HG02970 (cell line): ENCODE measurements at regions not wholly inside any gene's neighbourhood (a gene's known extent, or its start where the extent isn't known, plus 50 kb on each side); places are given as distances from the start of the nearest gene placed in this dataset.

Source experiments
- ATAC-seq: cut with Tn5 transposase; IDR thresholded peaks from one replicate; pipeline ENCODE4 v1.9.1; 2021; ENCODE audit warnings: mild to moderate bottlenecking, moderate library complexity, moderate number of reproducible peaks; ENCODE audit not compliant: unreplicated experiment, low FRiP score

DNA sequence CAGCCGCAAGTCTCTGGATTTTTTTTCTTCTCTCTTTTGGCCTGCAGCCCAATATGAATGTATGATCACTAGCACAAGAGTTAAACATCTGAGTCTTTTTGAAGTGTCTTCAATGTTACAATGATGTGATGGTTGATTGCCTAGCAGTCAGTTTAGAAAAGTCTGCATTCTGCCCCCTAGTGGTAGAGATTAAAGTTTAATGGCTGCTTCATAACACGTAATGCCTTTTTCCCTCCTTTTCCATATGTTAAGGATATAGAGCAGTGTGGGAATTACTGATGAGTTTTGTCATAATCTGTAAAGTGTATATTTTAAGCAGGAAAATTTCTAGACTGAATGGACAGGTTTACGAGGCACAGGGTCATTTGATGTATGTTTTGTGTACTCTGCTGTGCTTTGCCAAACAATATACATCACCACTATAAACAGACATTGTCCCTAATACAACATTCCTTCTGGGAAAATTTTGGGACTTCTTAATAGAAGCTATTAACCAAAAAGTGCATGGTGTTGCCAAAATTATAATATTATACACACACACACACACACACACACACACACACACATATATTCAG is 1038.5 kb upstream of the NR2F2 start:
- ATAC-seq = no peak

- ATAC-seq = no peak
Observed at GRCh38 chr15:95292785-95293450, 1037.6 kb upstream of the NR2F2 start.

GRCh38 chr15:95293456-95294031 is 1037.0 kb upstream of the NR2F2 start:
- no peak for ATAC-seq

DNA sequence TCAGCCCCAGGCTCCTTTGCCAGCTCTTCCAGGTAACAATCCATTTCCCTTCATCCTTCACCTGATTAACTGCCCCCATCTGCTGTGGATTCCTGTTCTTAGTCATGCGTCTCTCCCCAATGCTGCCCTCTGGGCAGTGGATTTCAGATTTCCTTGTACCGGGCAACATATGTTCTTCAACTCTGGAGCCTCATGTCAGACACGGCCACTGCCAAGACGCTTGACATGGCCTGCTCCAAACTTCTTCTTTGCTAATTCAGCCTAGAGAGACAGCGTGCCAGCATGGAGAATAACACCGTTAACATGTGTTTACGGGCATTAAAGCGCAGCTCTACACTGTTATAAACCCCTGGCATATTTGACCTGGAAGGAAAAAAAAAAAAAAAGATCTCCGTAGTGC is 1035.1 kb upstream of the NR2F2 start:
- ATAC-seq = no peak

- no peak for ATAC-seq
Observed at GRCh38 chr15:95295896-95296625, 1034.4 kb upstream of the NR2F2 start.

DNA sequence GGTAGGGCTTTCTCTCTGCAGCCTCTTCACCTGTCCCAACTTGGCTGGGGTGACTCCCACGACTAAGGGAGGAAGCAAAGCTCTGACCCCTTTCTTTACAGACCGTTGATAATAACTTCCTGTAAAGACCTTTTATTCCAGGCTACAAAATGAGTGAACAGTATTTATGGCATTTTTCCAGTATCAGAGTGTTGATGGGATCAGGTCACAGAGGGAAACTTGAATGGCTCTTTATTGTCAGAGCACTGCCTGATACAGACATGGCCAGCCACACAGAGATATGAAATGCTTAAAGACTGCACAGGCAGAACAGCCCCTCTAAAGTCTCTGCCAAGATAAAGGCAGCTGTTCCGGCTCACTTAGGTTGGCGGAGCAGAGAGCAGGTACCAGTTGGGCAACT is 1033.9 kb upstream of the NR2F2 start:
- ATAC-seq = no peak

GRCh38 chr15:95298729-95299128 is 1031.8 kb upstream of the NR2F2 start:
- ATAC-seq = no peak

- no peak for ATAC-seq
Observed at GRCh38 chr15:95300958-95301357, 1029.5 kb upstream of the NR2F2 start.

DNA sequence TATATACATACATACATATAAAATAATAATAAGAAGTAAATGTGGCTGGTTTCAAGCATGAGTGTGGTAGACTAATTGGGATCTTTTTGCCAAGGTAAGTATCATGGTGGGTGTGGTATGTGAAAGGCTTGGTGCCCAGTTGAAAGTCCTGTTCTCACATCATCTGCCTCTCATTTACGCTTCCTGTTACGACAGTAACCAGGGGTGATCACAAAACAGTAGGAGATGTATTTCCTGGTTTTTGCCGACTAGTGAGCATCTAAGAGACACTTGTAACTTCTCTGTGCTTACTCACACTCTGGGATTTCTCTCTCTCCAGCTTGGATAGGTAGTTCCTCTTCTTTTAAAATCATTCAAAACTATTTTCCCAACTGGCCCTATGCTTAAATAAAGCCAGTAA is 1028.3 kb upstream of the NR2F2 start:
- no peak for ATAC-seq

DNA sequence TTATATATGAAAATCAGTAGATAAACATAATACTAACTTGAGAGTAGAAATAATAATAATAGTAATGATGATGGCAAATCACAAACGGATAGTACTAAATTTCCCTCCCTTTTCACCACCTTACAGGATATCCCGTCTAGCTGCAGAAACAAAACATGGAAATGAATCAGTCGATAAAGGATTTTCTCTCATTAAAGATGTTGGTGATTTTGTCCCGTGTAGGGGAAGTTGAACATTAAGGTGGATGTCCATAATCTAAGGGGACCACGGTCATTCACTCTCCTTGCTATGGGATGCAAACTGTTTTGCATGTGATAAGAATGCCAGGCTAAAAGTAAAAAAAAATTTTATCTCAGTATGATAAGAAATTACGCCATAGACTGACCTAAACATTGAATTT is 1027.7 kb upstream of the NR2F2 start:
- no peak for ATAC-seq

DNA sequence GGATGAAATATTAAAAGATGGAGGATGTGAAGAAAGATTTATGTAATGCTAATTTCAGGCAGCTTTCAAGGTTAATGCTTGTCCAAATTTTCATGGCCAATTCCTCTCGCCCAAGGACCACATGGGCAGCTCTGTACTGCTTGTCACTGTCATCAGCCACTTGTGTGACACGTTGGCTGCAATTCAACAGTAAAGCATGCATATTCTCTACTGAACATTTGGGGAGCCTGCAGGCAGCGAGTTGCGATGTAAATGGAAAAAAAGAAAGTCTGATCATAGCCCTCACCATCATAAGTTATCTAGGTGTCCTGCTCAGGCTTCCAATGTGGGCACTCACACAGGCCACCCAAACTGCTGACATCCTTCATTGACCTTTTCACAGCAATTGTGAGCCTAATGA is 1026.8 kb upstream of the NR2F2 start:
- ATAC-seq = no peak

DNA sequence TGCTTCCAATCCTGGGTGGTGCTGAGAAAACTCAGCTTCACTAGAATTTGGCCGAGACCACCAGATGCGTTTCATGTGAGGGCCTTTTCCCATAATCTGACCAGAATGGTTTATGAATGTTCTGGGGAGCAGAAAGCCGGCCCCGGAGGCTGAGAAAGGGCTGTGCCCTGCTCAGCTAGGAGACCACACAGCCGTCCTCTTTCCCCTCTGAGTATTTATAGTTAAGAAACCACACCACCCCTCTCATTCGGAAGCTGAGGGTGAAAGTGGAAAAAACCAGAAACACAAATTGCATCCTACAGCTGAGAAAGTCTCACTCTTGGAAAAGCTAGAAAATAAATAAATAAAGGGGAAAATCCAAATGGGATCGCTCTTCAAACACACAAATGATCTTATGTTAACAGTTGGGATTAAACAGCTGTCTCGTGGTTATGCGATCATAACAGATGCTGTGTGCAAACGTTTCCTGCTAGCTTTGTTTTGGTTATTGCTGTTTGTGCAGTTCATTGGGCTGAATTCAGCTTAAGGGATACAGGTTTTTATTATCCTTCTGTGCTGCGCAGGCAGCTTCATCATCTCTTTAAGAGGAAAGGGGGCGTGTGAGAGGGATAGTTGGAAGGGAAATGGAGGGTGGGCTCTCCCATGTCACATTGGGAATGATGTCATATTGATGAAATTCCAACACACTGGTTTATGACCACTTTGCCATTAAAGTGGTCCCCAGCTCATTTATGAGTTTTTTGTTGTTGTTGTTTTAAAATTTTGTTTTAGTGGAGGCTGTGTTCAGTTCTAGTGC is 1026.2 kb upstream of the NR2F2 start:
- ATAC-seq = no peak

DNA sequence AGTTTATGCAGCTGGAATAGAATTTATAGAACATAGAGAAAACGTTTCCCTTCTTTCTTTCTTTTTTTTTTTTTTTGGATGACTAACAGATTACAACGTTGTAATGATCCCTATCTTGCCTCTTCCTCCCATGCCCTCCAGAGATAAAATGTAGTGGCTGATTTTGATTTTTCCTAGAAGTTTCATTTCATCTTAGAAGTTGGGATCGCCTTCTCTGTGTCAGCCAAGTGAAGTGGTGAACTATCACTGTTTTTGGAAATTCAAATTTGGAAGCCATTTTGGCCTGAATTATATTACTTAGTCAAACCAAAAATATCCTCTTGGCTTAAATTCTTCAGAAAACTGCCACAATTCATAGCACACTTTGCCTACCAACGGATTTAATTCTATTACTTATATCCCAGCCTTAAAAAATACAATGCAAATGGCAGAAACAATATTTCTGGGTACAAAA is 1025.5 kb upstream of the NR2F2 start:
- ATAC-seq = no peak

DNA sequence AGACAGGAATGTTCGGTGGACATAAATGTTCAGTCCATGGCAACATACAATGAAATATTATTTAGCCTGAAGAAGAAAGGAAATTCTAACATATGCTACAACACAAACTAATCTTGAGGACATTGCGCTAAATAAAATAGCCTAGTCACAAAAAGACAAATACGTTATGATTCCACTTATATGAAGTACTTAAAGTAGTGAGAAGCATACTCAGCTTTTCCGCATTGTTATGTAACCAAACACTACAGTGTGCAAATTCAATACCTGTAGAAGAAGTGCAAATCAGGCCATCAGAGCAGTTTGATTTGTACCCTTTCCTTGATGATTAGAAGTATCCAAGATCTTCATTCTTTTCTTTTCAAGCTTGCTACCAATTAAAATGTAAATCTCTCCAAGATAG is 1023.4 kb upstream of the NR2F2 start:
- no peak for ATAC-seq

- no peak for ATAC-seq
Observed at GRCh38 chr15:95319242-95319641, 1011.3 kb upstream of the NR2F2 start.

DNA sequence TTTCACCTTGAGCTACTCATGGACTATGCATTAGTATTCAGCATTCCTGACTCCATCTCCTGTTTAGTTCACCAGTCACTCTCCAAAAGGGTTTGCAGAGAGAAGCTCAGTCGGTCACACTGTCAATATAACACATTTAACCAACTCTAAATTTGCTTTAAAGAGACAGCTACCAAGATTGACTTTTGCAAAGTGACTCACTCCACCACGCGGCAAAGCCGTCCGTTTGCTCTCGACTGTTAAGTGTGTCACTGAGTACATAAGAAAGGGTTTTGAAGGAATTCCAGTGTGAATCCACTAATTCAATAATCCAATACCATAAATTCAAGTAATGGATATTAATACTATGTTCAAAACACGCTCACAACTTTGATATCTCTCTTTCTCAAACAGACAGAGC is 1006.7 kb upstream of the NR2F2 start:
- ATAC-seq = no peak

GRCh38 chr15:95324656-95325055 is 1005.8 kb upstream of the NR2F2 start:
- no peak for ATAC-seq

DNA sequence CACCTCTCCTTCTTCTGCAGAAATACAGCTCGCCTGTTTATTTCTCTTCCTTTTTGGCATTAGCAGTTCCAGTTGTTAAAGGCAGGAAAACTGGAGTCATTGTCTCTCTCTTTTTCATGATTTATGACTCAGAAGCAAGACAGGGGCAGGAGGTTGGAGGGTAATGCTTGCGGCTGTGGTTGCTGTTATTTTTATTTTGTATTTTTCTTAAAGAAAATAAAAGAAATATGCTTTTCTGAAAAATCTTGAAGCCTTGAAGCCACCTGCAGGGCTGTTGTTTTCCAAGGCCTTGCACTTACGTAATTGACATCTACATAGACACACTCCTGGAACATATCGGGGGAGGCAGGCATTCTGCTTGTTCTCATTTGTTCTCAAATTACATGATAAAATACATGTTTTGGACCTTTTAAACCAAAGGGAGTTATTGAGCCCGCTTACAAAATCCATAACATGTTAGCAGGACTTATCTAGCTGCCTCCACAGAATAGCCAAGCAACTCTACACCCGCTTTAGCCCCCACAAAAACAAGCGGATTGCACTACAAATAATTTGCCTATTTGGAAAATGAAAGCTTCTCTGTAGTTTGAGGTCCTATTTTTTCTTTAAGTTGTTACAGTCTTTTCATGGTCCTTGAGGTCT is 1004.6 kb upstream of the NR2F2 start:
- no peak for ATAC-seq

GRCh38 chr15:95326431-95327182 is 1003.9 kb upstream of the NR2F2 start:
- ATAC-seq = no peak

DNA sequence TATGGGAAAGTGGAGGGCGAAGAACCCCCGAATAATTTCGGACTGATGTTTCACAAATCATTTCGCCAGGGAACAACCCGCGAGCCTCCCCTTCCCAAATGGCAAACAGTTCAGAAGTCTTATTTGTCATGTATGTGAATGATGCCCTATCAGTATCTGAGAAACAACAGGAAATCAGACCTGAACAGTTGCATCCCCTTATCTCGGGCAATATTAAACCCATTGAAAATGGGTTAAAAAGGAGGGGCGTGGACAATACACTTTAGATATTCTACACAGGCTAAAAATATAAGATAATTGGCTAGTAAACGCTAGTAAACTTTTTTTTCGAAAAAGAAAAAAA is 1003.3 kb upstream of the NR2F2 start:
- no peak for ATAC-seq
